Epidermal melanocyte (primary cell): ENCODE measurements at regions not wholly inside any gene's neighbourhood (a gene's known extent, or its start where the extent isn't known, plus 50 kb on each side); places are given as distances from the start of the nearest gene placed in this dataset.
"Not testable (repeated sequence)": the region's sequence is repeated elsewhere in the genome, so short reads cannot be mapped to it uniquely, and the experiment has no call there.

Source experiments
- DNase-seq: peaks from one replicate; pipeline ENCODE4 v3.0.0; 2011; ENCODE audit warnings: low spot score; ENCODE audit not compliant: insufficient read length

- no peak for DNase-seq
These were observed 232.9 kb downstream of the LNPK start for GRCh38 chr2:175769200-175769599.

- DNase-seq: no peak
These were observed 235.2 kb downstream of the LNPK start for GRCh38 chr2:175766880-175767279.

GRCh38 chr2:175755656-175756386 is 246.2 kb downstream of the LNPK start:
- DNase-seq: no peak

- DNase-seq: no peak
These were observed 246.9 kb downstream of the LNPK start for GRCh38 chr2:175755169-175755568.

- DNase-seq: no peak
These were observed 251.9 kb downstream of the LNPK start for GRCh38 chr2:175750195-175750594.

DNA sequence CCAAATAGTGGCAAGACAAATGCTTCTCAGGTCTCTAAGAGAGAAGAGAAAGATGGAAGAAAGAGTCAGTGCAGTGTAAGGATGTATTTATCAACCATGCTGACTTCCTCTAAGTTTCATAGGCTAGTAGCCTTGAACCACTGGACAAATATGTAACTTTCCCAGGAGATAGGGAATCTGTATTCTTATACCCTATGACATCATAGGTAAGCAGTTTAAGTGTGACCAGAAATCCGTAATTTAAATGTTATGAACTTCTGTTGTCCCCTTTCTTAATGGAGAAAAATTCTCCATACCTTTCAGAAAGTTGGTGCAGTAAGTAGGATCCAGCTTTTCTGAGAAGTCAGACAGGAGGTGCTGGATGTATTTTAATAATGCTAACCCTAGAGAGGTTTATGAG is 256.2 kb downstream of the LNPK start:
- DNase-seq: no peak

DNA sequence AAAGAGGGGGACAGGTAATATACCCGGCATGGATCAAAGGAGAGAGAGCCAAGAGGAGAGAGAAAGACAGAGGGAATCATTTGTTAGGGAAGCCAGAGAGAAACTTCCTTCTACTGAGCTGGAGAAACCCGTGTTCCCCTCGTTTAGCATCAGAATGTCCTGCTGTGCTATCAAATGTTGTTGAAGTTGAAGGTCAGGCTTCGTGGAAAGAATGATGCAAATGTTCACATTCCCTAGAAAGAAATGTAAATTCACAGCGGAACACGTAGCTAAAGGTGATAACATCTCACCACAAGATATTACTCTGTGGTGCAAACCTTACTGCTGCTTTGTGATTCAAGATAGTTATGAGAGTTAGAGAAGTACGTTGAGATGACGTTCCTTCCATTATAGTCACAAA is 258.1 kb downstream of the LNPK start:
- DNase-seq: no peak

DNA sequence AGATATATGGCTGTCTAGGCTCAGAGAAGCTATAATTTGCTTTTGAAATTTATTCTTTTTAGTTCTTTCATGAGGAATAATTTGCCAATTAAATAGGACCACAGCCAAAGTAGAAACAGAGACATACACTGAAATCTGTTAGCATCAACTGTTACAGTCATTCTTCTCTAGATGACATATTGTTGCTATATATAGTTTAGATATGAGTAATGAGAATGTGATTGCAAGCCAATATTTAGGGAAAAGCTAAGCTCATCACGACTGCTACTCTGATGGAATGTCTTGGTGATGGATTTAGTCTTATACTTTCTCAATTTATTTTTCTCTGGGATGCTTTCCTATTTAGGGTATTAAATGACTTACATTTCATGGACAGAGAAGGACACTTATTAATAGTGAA is 259.1 kb downstream of the LNPK start:
- no peak for DNase-seq

GRCh38 chr2:175742367-175742766 is 259.7 kb downstream of the LNPK start:
- DNase-seq: no peak

DNA sequence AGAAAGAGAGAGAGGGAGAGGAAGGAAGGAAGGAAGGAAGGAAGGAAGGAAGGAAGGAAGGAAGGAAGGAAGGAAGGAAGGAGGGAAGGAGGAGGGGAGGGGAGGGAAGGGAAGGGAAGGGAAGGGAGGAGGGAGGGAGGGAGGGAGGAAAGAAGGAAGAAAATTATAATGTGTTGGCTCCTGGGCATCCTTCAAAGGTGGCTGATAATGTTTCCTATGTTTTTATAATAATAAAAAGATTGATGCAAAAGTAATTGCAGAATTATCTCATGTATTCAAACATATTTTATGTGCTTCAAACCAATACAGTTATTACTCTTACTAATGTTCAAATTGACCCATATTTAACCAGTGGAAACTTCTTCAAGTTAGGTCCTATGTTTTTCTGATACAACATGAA is 260.9 kb downstream of the LNPK start:
- no peak for DNase-seq

- DNase-seq: no peak
These were observed 264.2 kb downstream of the LNPK start for GRCh38 chr2:175737722-175738361.

GRCh38 chr2:175734686-175735085 is 267.4 kb downstream of the LNPK start:
- no peak for DNase-seq

DNA sequence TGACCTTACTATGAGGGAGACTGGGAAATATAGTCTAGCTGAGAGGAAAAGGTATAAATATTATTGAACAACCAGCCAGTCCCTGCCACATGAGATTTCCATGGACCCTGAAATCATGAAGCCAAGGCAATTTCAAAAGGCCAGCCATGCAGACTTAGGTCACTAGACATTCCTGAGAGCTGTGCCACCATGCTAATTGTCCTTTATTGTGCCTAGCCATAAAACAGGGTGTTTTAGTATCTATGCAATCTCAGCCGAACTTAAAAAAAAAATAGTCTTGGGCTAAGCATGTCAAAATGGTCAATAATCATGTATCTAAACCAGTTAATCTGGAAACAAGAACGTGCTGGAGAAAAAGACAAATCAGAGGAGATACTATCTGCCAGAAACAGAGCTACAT is 269.5 kb downstream of the LNPK start:
- no peak for DNase-seq

DNA sequence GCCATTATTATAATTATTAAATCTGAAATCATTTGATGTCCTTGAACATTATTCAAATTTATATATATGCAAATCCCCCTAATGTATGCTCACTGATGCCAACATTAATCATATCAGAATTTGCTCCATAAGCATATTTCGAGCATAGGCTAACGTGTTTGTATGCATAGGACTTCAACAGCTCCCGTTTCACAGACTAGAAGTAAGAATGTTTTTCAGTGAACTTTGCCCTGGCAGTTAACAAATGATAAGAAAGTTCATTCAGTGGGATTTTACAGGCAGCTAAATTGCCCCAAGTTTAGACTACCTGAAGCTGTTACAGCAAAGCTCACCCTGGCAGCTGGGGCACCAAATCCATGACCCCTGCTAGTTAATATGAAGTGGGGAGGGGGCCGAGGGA is 272.0 kb downstream of the LNPK start:
- no peak for DNase-seq

DNA sequence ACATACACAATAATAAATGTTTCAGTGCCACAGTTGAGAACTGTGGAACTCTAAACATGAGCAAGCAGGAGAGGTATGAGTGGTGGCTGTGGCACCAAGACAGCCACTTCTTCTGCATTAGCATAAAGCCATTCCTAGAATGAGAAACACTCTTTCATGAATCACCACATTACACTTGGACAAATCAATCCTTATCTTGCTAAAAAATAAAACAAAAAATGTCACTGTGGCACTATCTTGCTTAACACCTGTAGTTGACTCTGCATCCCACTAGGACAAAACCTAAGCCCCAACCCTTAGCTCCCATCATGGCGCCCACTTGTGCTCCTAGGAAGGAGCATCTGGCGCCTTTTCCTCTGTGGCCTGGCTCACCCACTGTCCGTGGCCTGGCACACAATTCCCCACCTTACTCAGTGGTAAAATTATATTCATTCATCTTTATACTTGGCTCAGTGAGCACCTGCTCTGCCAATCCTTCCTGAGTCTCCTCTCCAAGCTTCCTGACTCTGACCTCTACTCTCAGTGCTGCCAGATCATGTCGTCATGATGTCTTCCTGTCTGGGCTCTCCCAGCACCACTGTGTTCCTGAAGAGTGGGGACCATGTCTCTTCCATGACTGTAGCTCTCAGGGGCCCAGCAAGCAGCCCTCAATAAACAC is 272.9 kb downstream of the LNPK start:
- DNase-seq: no peak

GRCh38 chr2:175728032-175728431 is 274.0 kb downstream of the LNPK start:
- no peak for DNase-seq

GRCh38 chr2:175726223-175726622 is 275.8 kb downstream of the LNPK start:
- DNase-seq: no peak

- no peak for DNase-seq
These were observed 292.8 kb downstream of the LNPK start for GRCh38 chr2:175709248-175709647.

- DNase-seq: no peak
These were observed 294.7 kb downstream of the LNPK start for GRCh38 chr2:175707322-175707721.

DNA sequence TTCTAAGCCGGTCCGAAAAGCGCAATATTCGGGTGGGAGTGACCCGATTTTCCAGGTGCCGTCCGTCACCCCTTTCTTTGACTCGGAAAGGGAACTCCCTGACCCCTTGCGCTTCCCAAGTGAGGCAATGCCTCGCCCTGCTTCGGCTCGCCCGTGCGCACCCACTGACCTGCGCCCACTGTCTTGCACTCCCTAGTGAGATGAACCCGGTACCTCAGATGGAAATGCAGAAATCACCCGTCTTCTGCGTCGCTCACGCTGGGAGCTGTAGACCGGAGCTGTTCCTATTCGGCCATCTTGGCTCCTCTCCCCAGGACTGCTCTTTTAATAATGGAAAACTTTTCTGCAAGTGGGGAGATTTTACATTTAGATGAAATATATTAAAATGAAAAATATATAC is 297.5 kb downstream of the LNPK start:
- DNase-seq: not testable (repeated sequence)

DNA sequence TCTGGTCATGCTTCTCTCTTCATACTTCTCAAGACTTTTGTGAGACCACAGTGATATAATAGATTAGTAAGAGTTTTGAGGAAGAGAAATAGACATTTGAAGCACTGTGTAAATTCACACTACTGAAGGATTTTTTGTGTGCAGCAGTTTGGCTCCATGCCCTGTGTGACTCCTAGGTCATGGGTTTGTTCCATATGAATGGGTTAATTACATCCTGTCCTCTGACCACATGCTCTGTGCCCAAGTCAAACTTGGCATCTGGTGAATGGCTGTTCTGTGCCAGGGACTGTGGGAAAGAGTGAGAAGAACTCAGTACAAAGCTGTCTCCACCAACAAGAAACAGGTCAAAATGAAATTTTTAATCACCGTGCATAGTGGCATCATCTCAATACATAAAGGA is 304.0 kb downstream of the LNPK start:
- no peak for DNase-seq

DNA sequence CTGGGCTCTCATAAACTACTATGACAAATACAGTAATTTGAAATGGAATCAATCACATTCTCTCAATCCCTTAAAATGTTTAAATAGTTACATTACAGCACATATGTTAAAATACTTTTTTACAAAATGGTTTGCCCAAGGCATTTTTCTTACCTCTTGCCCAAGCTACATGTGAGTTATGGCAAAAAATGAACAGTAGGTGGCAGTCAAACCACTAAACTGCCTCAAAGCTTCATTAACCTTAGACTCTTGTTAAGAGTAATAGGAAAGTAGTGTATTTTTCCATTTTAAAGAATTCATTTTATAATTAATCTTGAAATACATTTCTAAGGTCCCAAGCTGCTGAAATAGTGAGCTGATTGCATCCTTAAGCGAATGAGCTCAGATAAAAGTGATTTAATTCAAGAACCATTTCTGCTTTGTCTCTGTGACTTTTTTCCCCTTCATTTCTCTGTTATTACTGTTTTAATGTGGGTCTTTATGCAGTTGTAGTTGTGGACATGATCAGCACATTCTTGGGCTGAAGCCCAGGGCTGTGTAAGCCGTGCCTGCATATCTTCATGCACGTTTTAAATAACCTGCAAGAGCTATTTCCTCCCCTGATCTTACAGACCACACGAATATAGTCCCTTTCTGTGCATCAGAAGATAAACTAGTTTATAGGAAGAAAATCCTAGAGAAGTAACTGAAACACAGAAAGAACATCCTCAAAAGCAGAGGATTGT is 311.8 kb downstream of the LNPK start:
- no peak for DNase-seq
